ENCODE measurements at regions not wholly inside any gene's neighbourhood (a gene's known extent, or its start where the extent isn't known, plus 50 kb on each side); places are given as distances from the start of the nearest gene placed in this dataset.

DNA sequence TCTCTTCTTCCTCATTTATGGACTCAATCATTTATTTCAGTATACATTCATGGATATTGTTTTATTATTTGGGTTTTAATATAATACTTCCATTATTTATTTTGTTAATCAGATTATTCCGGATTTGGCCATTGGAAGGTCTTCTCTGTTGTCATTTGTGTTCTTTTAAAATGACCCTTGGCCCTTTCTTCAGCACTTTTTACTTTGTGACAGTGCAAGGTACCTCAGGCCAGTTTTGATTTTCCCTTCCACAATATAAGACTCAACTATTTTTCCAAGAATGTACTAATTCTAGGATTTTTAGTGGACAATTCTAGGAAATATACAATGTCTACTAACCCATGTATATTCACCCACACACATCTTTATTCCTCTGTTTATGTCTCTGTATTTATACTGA lies 521.4 kb upstream of the FOXG1 start:
- no peak for TF ChIP-seq POLR2A (IDR thresholded peaks at IDR 0.05; ENCODE audit: low read length)
- TF ChIP-seq GATA1 (IDR thresholded peaks at IDR 0.05; ENCODE audit: low read depth, low read length): no peak
